Gastrocnemius medialis (tissue), 4 donors: ENCODE measurements at regions not wholly inside any gene's neighbourhood (a gene's known extent, or its start where the extent isn't known, plus 50 kb on each side); places are given as distances from the start of the nearest gene placed in this dataset.

ENCODE experiments used
- ATAC-seq, 2 donors: fragments of 150-250 bp; one replicate each; pipeline ENCODE4 v1.9.1; 2016
- DNase-seq, 2 donors: peaks; one replicate each; pipeline ENCODE4 v3.0.0-alpha.2; 2019
- H3K27ac ChIP-seq, 4 donors: fragments of 200-600 bp; sonication (generic); 1 replicate in 1 of 4; 2 replicates in 3 of 4; pipeline ENCODE4 v1.5.1; 2016 to 2018; ENCODE audit warnings: mild to moderate bottlenecking in 2 of 4, moderate library complexity in 1 of 4
- H3K27me3 ChIP-seq, 3 donors: fragments of 200-600 bp; sonication (generic) in 2 of 3; 1 replicate in 1 of 3; 2 replicates in 2 of 3; pipeline versions ENCODE4 v1.5.1 to v1.6.0; 2016 to 2019; ENCODE audit warnings: mild to moderate bottlenecking in 1 of 3, moderate library complexity in 1 of 3
- H3K36me3 ChIP-seq, 2 donors: fragments of 200-600 bp; sonication (generic) in 1 of 2; one replicate each; pipeline ENCODE4 v1.5.1; 2017 to 2018
- H3K4me1 ChIP-seq, 2 donors: fragments of 200-600 bp; sonication (generic) in 1 of 2; one replicate each; pipeline ENCODE4 v1.5.1; 2016 to 2017; ENCODE audit warnings: mild to moderate bottlenecking in 2 of 2
- H3K4me3 ChIP-seq, 4 donors: fragments of 200-600 bp; sonication (generic) in 3 of 4; 1 replicate in 1 of 4; 2 replicates in 3 of 4; pipeline ENCODE4 v1.5.1; 2016 to 2019; ENCODE audit warnings: mild to moderate bottlenecking in 2 of 4
- H3K9me3 ChIP-seq, 3 donors: fragments of 200-600 bp; sonication (generic) in 2 of 3; 1 replicate in 1 of 3; 2 replicates in 2 of 3; pipeline ENCODE4 v1.5.1; 2016 to 2019
- POLR2A ChIP-seq, 2 donors: fragments of 450-650 bp; IDR thresholded peaks; one replicate each; pipeline ENCODE4 v1.6.1; 2017; ENCODE audit warnings: antibody characterized with exemption in 2 of 2, mild to moderate bottlenecking in 2 of 2, moderate library complexity in 2 of 2
- in situ Hi-C, 4 donors: fragments of 200-750 bp; cut with MboI; loops; one replicate each; pipeline versions ENCODE4 v1.15.0 to v1.8.0; 2017; ENCODE audit warnings: low sequenced_read_pairs in 4 of 4
- intact Hi-C: fragments of 100-400 bp; cut with DNase I; formaldehyde crosslinking; loops from one replicate; pipeline ENCODE4 v1.15.1; 2023; ENCODE audit warnings: low total_unique reads
- TF ChIP-seq, protein P1 (sequence below), 5 experiments: fragments of 450-650 bp in 3 of 5; fragments of 200-600 bp in 2 of 5; sonication (generic) in 2 of 5; IDR thresholded peaks in 4 of 5; conservative IDR thresholded peaks in 1 of 5; 1 replicate in 4 of 5; 2 replicates in 1 of 5; pipeline ENCODE4 v1.5.1; 2016 to 2019; ENCODE audit warnings: antibody characterized with exemption in 5 of 5, mild to moderate bottlenecking in 3 of 5, moderate library complexity in 3 of 5

DNA sequence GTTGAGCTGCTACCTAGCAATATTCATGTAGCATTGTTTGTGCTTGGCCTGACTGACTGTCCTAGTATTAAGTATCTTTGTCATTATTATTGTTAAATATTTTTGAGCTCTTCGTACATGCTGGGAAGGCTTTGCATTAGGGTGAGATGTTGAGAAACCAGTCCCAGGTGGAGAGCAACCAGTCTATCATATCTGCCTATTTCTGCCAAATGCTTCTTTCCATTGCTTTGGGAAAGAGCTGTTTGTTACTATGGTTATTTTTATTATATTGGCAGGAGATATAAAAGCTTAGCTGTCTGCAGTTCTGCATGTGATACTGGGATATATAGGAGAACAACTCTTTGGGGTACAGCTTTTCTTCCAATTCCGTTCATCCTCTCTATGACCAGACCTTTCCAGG, 85.1 kb downstream of the CLDN17 start:
- no peaks in the 10 kb centered on the region for H3K9me3 ChIP-seq
- H3K36me3 ChIP-seq = no peaks in the 10 kb centered on the region
- intact Hi-C loops (no loop called here), in situ Hi-C loops (no loop called here)
- H3K4me1 ChIP-seq = no peaks in the 10 kb centered on the region
- no peak for ATAC-seq
- H3K4me3 ChIP-seq = no peak overlapping the region
- no peak overlapping the region for H3K27ac ChIP-seq
- DNase-seq = no peak
- no peaks in the 10 kb centered on the region for H3K27me3 ChIP-seq
- no peak for TF ChIP-seq POLR2A (IDR thresholded peaks at IDR 0.05)
- TF ChIP-seq, protein P1, sequence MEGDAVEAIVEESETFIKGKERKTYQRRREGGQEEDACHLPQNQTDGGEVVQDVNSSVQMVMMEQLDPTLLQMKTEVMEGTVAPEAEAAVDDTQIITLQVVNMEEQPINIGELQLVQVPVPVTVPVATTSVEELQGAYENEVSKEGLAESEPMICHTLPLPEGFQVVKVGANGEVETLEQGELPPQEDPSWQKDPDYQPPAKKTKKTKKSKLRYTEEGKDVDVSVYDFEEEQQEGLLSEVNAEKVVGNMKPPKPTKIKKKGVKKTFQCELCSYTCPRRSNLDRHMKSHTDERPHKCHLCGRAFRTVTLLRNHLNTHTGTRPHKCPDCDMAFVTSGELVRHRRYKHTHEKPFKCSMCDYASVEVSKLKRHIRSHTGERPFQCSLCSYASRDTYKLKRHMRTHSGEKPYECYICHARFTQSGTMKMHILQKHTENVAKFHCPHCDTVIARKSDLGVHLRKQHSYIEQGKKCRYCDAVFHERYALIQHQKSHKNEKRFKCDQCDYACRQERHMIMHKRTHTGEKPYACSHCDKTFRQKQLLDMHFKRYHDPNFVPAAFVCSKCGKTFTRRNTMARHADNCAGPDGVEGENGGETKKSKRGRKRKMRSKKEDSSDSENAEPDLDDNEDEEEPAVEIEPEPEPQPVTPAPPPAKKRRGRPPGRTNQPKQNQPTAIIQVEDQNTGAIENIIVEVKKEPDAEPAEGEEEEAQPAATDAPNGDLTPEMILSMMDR (IDR thresholded peaks at IDR 0.05 in 4 of 5, conservative IDR thresholded peaks at IDR 0.05 in 1 of 5) = no peak

DNA sequence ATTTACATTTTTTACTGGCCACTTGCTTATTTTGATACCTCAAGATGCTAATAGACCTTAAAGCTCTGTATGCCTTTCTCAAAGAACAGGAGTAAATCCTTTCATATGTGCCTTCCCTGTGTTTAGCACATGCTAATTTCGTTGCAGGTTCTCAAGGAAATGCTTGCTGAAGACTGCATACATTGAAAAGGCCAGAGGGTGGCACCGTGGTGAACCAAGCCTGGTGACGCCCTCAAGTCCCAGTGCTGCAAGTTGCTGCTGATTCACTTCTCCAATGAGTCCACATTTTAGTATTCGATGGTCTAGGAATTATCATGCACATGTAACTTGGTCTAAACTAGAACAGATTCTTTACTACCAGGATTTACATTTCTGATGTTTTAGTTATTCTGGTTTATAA, 94.1 kb downstream of the CLDN17 start:
- in situ Hi-C loops (loop anchor here in 1 of 4 donors (25.0 kb wide), 1 partner anchor 1015 kb away; no protein-coding TSS in a partner anchor), intact Hi-C loops (no loop called here)
- no peak for DNase-seq

DNA sequence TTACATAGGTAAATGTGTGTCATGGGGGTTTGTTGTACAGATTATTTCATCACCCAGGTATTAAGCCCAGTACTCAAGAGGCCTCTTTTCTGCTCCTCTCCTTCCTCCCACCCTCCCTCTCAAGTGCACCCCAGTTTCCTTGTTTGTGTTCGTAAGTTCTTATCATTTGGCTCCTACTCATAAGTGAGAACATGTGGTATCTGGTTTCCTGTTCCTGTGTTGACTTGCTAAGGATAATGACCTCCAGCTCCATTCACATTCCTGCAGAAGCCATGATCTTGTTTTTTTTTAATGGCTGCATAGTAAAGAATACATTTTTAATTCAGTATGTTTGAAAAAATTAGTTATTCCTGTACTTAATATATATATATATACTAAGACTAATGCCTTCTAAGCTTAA, 107.7 kb downstream of the CLDN17 start:
- Histone ChIP-seq H3K4me1 (no peaks in the 10 kb centered on the region), H3K36me3 (no peaks in the 10 kb centered on the region), H3K27me3 (no peaks in the 10 kb centered on the region), H3K27ac (no peak overlapping the region), H3K9me3 (no peaks in the 10 kb centered on the region), H3K4me3 (no peak overlapping the region)
- DNase-seq = no peak
- ATAC-seq = no peak
- TF ChIP-seq POLR2A (IDR thresholded peaks at IDR 0.05) = no peak
- TF ChIP-seq, protein P1 (IDR thresholded peaks at IDR 0.05 in 4 of 5, conservative IDR thresholded peaks at IDR 0.05 in 1 of 5) = no peak
- in situ Hi-C loops = loop anchor here in 1 of 4 donors (25.0 kb wide), 1 partner anchor 1028 kb away; no protein-coding TSS in a partner anchor
- intact Hi-C loops = no loop called here

More for the DNA sequence above, 94.1 kb downstream of the CLDN17 start:
- Histone ChIP-seq H3K27me3 (no peaks in the 10 kb centered on the region), H3K4me3 (no peak overlapping the region), H3K36me3 (no peaks in the 10 kb centered on the region), H3K9me3 (no peaks in the 10 kb centered on the region), H3K27ac (no peak overlapping the region), H3K4me1 (no peaks in the 10 kb centered on the region)
- ATAC-seq = no peak
- TF ChIP-seq, protein P1 (IDR thresholded peaks at IDR 0.05 in 4 of 5, conservative IDR thresholded peaks at IDR 0.05 in 1 of 5) = no peak
- no peak for TF ChIP-seq POLR2A (IDR thresholded peaks at IDR 0.05)

DNA sequence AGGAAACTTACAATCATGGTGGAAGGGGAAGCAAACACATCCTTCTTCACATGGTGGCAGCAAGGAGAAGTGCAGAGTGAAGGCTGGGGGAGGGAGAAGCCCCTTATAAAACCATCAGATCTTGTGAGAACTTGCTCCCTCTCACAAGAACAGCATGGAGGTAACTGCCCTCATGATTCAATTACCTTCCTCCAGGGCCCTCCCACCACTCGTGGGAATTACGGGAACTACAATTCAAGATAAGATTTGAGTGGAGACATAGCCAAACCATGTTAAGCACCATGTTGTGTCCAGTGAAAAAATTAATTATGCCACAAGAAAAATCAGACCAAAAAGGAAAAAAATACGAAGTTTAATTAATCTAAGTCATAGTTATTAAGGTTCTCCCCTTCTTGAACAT, 109.5 kb downstream of the CLDN17 start:
- H3K4me1 ChIP-seq = no peaks in the 10 kb centered on the region
- in situ Hi-C loops = loop anchor here in 1 of 4 donors (25.0 kb wide), 1 partner anchor 1030 kb away; no protein-coding TSS in a partner anchor
- ATAC-seq = no peak
- no peaks in the 10 kb centered on the region for H3K27me3 ChIP-seq
- TF ChIP-seq, protein P1 (IDR thresholded peaks at IDR 0.05 in 4 of 5, conservative IDR thresholded peaks at IDR 0.05 in 1 of 5) = no peak
- TF ChIP-seq POLR2A (IDR thresholded peaks at IDR 0.05) = no peak
- intact Hi-C loops = no loop called here
- no peak overlapping the region for H3K4me3 ChIP-seq
- no peaks in the 10 kb centered on the region for H3K9me3 ChIP-seq
- no peak for DNase-seq
- no peaks in the 10 kb centered on the region for H3K36me3 ChIP-seq
- no peak overlapping the region for H3K27ac ChIP-seq

DNA sequence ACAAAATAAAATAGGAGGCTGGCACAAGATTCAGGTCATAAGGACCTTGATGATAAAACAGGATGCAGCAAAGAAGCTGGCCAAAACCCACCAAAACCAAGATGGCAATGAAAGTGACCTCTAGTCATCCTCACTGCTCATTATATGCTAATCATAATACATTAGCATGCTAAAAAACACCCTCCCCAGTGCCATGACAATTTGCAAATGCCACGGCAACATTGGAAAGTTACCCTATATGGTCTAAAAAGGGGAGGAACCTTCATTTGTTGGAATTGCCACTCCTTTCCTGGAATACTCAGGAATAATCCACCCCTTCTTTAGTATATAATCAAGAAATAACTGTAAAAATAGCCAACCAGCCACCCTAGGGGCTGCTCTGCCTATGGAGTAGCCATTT, 108.8 kb upstream of the GRIK1 start:
- DNase-seq (no peak), ATAC-seq (no peak)
- Histone ChIP-seq H3K4me1 (no peaks in the 10 kb centered on the region), H3K27me3 (no peaks in the 10 kb centered on the region), H3K36me3 (no peaks in the 10 kb centered on the region), H3K9me3 (no peaks in the 10 kb centered on the region), H3K4me3 (no peak overlapping the region), H3K27ac (no peak overlapping the region)
- no peak for TF ChIP-seq POLR2A (IDR thresholded peaks at IDR 0.05)
- TF ChIP-seq, protein P1 (IDR thresholded peaks at IDR 0.05 in 4 of 5, conservative IDR thresholded peaks at IDR 0.05 in 1 of 5) = no peak
- intact Hi-C loops = no loop called here
- in situ Hi-C loops = no loop called here
